Keratinocyte (primary cell): ENCODE measurements at regions not wholly inside any gene's neighbourhood (a gene's known extent, or its start where the extent isn't known, plus 50 kb on each side); places are given as distances from the start of the nearest gene placed in this dataset.

Experiments
- CTCF ChIP-seq, 3 experiments: IDR thresholded peaks in 1 of 3; conservative IDR thresholded peaks in 1 of 3; optimal IDR thresholded peaks in 1 of 3; 2 replicates in 2 of 3; 3 replicates in 1 of 3; pipeline versions ENCODE3 to v1.5.1; 2011; ENCODE audit warnings: low read length in 3 of 3, mild to moderate bottlenecking in 3 of 3, moderate library complexity in 2 of 3, control low read depth in 1 of 3, inconsistent platforms in 1 of 3; ENCODE audit not compliant: insufficient read depth in 2 of 3; ENCODE audit errors: extremely low read depth in 1 of 3
- EZH2 ChIP-seq: IDR thresholded peaks from one replicate; pipeline ENCODE4 v1.6.1; 2012; ENCODE audit warnings: inconsistent platforms, mild to moderate bottlenecking, low read length, moderate library complexity

GRCh38 chr6:115843945-115844344, 216.7 kb downstream of the FRK start:
- TF ChIP-seq CTCF (optimal IDR thresholded peaks at IDR 0.05 in 1 of 3, IDR thresholded peaks at IDR 0.05 in 1 of 3, conservative IDR thresholded peaks at IDR 0.05 in 1 of 3; ENCODE audit: extremely low read depth in 1 of 3, insufficient read depth in 2 of 3, low read length in 3 of 3) (no peak), EZH2 (no peak)
